Activated naive CD4-positive, alpha-beta T cell (primary cell): ENCODE measurements at regions not wholly inside any gene's neighbourhood (a gene's known extent, or its start where the extent isn't known, plus 50 kb on each side); places are given as distances from the start of the nearest gene placed in this dataset.

Experiments used
- DNase-seq, 4 experiments: peaks; one replicate each; lab custom pipeline; 2025; lab: John Stamatoyannopoulos, UW

DNA sequence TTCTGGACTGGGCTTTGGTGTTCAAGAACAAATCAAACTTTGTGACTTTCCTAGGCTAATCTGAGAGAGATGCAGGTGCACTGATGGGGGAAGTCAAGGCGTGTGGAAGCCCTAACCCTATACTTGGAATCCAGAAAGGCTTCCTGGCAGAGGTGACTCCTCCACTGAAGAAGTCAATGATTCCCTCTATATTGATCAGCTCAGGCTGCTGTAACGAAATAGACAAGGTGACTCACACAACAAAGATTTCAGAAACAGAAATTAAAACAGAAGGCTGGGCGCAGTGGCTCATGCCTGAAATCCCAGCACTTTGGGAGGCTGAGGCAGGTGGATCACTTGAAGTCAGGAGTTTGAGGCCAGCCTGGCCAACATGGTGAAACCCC is 69.6 kb upstream of the GGTA1 start:
- no peak for DNase-seq

DNA sequence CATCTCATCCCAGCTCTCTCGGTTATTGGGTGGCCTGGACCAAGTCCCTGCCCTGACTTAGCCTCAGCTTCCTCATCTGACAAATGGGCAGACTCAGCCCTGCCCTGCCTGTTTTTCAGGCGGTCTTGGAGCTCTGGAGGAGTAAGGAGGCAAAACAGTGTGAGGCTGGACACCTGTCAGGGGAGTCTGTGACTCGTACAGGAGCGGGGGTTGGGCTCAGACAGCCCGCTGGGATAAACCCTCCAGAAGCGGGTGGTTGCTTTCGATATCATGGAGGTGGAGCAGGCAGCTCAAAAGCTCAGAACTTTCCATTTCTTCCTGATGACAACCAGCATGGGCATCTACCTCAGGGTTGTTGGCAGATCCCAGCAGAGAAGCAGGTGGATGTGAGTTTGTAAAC is 72.9 kb upstream of the GGTA1 start:
- DNase-seq = no peak

DNA sequence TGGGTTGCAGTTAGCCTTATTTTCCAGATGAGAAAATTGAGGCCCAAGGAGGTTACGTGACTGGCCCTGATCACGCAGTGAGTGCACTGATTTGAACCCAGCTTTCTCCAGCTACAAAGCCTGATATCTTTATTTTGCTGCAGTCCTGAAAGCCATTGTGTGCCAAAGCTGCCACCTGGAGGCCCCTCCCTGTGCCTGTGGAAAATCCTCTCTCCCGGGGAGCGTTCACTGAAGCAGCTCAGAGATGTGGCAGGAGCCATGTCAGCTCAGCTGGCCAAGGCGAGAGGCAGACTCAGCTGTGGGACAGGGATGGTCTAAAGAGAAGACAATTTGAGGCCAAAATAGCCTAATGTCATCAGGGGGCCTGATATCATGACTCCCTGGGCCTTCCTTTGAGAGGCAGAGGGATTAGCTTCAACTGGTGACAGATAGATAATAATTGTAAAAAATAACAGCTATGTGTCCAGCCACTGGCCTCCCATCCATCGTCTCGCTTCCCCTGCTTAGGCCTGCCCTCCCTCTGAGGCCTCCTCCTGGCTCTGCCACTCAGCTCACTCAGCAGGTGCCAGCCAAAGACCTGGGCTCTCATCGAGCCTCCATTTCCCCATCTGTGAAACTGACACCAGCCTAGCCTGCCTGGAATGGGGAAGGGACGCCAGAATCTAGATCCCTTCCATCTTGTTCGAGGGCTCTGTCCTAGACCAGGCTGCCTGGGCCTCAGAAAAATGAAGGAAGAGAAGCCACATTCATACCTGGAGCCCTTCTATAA is 74.3 kb upstream of the GGTA1 start:
- no peak for DNase-seq

DNA sequence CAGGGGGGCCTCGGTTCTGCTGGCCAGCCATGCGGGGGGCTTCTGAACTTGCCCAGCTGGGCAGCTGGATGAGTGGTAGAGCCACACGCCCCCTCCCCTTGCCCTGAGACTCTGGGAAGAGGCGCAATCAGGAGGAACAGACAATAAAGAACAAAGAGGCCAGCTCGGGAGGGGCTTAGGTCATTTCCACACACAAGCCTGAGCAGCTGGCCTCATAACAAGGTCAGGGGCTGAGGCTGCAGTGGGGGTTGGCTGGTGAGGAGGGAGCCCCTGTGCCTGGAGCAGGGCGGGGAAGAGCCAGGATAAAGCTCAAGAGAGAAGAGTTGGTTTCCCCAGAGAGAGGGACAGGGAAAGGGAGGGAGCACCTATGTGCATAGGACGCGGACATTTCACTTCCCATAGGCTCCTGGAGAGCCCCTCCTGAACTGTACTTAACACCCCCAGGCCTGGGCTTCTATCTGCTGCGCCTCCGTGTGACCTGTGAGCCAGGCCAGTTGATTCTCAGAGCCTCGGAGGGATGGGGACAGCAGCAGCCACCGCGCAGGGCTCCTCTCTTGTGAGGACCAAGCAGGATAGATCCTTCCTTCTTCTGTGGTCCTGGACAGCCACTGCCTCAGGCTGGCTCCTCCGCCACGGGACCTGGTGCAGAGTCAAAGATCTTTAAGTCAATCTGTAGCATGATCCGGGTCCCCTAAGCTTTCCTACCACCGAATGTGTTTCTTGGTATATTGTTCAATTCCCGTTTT is 75.3 kb upstream of the GGTA1 start:
- DNase-seq = no peak

DNA sequence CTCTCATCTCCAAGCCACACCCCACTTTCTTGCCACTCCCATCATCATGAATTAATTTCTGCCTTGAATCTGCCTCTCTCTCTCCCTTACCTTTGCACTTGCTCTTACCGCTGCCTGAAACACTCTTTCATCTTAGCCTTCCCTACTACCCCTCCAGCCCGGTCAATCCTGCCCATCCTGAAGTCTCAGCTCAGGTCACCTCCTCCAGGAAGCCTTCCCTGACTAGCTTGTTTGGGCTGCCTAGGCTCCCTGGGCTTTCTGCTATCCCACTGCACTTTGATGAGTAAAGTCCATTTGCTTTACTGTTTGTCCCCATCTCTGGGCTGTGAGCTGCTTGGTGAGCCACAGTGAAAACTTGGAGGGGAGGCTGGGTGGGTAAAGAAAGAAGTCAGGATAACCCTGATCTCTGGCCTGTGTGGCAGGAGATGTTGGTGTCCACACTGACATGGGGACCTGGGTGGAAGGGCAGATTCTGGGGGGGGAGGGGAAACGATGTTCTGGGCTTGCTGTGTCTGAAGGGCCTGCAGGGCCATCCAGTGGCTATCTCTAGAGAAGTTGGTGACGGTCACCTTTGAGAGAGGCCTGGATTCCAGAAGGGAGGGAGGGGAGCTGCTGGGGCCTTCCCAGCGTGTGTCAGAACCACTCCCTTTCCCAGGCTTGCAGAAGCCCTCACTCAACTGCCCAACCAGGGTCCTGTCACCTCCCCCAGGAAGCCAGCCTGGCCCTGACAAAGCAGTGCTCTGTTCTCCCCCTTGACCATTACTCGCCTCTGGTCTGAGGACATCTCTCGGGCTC is 75.0 kb upstream of the DAB2IP start:
- no peak for DNase-seq

DNA sequence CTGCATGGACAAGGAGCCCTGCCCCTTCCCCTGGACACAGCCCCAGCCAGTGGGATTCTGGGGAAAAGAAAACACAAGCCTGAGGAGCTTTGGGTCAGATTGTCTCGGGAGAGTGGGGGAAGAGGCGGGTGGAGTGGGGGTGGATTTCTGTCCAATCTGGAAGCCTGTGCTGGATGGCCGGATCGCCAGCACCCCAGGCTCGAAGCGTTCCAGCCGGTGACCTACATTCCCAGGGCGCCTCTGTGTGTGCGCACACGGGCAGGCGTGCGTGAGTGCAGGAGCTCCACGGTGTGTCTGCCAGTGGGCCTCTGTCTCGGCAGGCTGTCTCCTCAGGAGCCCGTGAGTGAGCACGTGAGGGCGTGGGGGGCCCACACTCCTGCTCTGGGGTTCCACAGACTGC is 74.3 kb upstream of the DAB2IP start:
- DNase-seq = no peak

DNA sequence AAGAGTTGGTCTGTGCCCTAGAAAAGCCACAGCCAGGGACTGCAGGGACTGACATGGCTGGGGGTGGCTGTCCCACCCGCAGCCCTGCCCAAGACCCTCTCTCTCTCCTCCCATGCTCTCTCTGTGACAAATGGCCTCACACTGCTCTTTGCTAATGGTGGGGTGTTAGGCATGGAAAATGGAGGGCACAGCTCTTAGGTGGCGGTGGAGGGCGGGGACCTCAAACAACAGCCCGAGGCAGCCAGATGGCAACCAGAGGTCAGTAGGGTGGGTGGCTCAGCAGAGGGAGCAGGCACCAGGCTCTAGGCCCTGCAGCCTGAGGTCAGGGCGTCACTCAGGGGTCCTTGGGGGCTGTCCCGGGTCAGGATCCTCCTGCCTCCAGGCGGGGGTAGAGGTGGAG is 73.9 kb upstream of the DAB2IP start:
- DNase-seq = no peak

DNA sequence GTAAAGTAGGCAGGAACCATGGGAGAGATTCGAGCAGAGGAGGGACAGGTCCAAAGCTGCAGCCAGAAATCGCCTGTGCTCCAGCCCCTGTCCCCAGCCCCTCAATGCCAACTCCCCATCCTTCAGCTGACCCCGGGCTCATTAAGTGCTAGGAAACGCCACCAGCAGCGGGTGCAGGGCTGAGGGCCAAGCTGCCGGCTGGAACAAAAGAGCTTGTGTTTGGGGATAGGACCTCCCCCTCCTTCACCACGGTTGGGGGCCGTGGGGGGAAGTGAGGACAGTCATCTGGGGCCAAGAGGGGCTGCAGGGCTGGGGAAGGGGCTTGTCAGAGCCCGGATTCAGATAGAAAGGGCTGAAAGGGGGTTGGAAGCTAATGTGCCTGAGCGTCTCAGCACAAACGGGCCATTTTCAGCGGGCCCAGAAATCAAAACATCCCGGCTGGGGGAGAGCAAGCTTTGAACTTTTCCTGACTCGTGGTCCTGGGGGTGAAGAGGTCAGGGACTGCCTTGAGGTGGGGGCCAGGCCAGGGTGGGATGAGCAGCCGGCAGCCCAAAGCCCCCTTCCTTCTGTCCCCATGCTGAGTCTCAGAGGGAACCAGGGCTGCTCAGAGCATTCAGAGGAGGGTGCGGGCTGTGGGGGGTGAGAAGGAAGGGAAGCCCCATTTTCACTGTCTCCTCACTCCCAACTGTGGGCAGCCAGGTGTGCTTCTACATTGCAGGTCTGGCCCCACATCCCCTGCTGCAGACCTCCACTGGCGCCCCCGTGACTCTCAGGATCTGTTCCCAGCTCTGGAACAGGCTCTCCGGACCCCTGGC is 69.4 kb upstream of the DAB2IP start:
- DNase-seq = no peak

DNA sequence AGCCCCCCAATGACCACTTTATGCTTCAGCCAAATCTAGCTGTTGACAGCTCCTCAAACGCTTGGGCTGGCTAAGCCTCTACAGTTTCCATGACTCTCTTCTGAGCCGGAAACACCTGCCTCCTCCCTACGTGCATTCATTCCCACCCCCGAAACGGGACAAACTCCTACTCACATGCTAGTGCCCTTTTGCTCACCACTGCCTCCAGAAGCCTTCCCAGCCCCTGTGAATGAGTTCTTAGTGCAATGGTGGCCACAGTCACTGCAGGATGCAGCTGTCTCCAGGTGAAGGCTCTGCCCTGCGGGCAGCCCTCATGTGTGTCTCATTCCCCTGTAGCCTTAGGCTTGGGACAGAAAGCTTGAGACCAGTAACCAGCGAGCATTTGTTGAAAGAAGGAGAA is 68.8 kb upstream of the DAB2IP start:
- DNase-seq = no peak

DNA sequence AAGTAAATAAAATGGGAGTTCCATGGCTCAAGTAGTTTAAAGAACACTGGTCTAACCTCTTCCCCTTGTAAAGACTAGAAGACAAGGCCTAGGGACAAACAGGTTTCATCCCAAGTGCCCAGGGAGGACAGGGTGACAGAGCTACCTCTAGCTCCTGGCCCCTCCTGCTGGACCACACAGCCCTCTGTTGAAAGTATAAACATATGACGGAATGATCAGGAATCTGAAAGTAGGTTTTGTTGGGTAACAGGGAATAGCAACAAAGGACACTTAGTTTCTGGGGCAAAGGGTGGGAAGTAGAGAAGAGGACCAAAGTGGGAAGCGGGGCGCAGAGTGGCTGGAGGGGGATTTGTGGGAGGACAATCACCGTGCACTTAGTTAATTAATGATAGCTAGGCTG is 67.0 kb upstream of the DAB2IP start:
- no peak for DNase-seq

DNA sequence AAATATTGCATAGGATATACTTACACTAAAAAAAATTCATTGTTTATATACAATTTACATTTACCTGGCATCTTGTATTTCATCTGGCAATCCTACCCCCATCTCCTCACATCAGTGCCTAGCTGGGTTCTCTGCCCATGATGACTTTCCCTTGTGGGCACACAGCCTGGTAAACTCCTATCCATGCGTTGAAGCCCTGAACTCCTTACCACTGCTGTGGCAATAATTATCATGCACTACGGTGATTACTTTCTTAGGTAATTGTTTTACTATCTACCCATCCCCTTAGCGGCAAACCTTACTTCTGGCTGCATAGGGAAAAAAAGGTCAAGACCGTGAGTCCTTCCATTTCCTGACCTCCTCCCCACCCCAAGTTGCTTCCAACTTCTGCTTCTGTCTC is 63.6 kb upstream of the DAB2IP start:
- DNase-seq = no peak

DNA sequence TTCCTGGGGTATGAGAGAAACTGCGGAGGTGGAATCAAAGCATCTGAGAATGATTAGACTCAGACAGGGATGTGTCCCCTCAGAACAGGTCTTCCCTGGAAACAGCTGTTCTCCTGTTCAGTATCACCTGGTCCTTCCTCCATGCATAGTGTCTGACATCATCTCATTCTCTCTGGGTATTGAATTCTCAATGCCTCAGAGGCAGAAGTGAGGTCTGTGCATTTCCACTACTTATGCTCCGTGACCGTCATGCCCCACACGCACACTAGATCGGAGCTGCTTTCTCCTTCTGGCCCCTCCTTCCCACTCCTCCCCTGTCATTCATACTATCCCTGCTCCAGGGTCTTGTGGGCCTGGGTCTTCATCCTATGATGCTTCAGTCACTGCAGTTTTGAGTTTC is 61.4 kb upstream of the DAB2IP start:
- no peak for DNase-seq

DNA sequence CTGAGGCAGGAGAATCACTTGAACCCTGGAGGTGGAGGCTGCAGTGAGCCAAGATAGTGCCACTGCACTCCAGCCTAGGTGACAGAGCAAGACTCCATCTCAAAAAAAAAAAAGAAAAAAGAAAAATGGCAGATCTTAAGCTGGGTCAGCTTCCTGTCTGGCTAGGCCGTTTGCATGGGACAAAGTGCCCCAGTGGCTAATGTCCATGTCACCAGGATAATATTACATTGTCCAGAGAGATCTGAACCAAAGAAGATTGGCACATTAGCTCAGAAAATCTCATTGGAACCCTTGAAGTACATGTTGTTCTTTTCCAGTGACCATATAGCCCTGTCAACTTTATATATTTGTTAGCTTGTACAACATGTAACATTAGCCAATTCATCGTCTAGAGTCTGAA is 59.2 kb upstream of the DAB2IP start:
- DNase-seq = no peak

DNA sequence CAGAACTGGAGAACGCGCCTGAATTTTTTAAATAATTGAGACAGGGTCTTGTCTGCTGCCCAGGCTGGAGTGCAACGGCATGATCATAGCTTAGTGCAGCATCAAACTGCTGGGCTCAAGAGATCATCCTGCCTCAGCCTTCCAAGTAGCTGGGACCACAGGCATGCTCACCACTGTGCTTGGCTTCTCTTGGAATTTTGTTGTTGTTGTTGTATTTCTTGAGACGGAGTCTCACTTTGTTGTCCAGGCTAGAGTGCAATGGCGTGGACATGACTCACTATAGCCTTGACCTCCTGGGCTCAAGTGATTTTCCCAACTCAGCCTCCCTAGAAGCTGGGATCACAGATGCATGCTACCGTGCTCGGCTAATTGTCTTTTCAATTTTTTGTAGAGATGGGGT is 58.4 kb upstream of the DAB2IP start:
- no peak for DNase-seq

DNA sequence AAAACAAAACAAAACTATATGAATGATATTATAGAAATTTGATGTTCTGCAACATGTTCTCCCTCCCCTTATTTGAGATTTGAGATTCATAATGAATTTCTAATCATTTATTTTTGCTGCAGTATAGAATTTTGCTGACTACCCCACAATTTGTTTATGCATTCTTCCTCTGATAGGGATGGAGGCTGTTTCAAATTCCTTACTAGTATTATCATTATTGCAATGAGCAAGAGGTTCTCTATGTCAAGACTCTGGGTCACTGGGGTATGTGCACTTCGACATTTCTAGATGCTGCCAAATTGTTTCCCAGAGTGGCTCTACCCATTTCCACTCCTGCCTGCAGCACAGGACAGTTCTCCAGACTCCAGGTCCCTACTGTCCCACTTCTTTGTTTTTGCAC is 54.9 kb upstream of the DAB2IP start:
- no peak for DNase-seq

DNA sequence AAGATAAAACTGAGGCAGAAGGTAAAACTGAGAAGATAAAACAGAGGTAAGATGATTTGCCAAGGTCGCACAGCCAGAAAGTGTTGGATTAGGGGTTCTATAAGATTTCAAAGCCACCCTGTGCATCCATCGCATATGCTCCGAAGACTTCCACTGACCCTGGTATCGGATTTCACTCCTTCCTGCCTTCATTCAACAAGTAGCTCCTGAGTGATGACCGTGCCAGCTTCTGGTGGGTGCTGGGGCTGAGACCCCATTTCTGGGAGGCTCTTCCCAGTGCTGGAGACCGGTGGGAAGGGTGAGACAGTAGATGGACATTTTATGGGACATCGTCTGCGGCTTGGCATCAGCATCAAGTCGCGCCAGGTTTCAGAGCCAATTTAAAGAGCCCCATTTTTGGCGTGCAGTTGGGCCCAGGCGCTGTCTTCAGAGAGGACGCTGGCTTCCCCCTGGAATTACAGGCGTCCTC is 53.7 kb upstream of the DAB2IP start:
- DNase-seq = no peak

DNA sequence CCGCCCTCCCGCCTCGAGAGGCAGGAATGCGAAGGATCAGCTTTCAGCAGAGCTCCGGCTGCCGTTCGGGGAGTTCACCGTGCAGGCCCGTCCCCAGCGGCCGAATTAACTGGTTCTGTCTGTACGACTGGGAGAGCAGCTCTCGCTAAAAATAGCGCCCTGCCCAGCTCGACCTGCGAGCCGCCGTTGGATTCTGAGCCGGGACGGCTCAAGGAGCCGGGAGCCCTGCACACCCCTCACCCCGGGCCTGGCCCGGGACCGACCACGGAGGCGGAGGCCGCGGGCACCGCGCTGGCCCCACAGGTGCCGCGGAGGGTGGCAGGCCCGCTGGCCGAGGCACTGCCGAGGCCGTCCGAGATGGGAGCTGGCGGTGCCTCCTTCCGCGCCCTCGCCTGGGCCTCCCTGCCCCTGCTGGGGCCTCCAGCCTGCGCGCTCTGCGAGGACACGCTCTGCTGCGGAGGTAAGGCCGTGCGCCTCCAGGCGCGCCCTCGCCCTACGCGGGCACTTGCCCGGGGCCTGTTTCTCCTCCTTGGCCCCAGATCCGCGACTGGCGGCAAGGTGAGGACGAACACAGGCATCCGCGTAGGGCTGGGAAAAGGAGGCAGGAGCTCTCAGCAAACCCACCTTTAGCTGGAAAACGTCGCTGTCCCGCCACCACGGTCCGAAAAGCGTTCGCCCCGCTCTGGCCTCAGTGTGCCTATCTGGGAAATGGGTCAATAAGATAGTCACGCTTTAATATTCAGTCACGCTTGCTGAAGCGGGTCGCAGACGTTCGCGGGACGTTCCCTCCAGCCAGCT is 53.1 kb upstream of the DAB2IP start:
- no peak for DNase-seq

DNA sequence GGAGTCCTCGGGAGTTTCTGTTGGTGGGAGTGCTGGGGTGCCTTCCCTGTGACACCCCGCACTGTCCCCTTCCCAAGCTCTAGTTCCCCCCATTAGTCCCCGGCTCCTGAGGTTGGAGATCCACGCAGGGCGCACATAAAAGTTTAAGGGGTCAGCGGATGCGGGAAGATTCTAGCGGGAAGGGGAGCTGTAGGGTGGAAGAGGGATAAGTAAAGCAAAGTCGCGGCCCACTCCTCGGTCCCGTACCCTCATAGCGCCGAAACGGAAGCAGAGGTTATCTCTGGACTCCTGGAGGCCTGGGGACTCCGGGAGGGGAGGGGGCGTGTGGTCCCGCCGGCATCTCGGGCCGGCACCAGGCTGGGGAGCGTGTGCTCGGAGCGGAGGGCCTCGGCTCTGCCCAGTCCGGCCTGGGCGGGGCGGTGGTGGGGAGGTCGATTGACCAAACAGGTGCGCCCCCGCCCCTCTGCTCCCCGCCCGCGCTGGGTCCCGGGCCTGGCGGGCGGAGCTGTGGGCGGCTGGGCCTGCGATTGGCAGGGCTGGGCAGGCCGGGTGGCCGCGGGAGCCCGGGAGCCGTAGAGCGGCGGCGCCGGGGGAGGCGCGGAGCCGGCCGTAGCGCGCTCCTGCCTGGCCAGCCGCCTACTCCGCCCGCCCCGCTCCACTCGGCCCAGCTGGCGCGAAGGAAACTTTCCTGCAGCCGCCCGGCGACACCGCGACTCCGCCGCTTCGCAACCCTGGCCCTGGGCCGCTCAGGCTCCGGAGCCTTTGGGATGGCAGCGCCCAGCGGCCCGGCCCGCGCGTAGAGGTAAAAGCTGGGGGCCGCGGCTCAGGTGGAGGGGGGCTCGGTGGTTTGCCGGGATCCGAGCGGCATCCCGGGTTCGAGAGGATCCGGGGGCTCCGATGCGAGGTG is 52.2 kb upstream of the DAB2IP start:
- DNase-seq = no peak

DNA sequence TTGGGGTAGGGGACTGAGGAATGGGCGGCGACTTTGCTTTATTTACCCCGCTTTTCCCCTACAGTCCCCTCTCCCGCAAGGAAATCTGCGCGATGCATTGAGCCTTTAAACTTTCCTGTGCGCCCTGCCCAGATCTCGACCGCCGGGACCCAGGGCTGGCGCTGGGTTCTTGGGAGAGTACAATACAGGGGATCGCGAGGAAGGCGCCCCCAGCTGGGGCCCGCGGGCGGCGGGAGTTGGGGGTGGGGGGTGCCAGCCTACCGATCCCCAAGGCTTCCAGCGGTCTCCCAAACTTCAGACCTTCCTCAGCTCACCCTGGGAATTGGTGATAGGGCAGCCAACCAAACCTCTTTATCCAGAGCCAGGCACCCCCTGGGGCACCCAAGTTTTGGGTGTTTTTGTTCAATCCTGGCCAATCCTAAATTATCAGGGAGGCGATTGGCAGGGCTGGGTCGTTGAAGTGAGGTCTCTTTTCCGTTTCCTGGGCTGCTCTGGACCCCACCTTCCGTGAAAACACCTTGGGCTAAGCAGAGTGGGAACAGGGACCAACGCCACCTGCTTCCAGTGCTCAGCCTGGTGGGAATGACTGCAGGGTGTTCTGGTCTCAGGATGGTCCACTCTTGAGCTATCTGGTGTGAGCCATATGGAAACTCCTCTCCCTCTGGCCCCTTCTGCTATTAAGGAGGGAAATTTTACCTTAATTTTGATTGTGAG is 51.4 kb upstream of the DAB2IP start:
- DNase-seq = no peak
